SK-N-MC (cell line): ENCODE measurements at regions not wholly inside any gene's neighbourhood (a gene's known extent, or its start where the extent isn't known, plus 50 kb on each side); places are given as distances from the start of the nearest gene placed in this dataset.

Source experiments
- EZH2 ChIP-seq: fragments of 200-600 bp; sonication (generic); IDR thresholded peaks from one replicate; pipeline ENCODE4 v1.6.1; 2017; ENCODE audit warnings: antibody characterized with exemption
- FOXP2 ChIP-seq: optimal IDR thresholded peaks from 2 replicates; pipeline ENCODE3; 2011; ENCODE audit warnings: mild to moderate bottlenecking, moderate library complexity; ENCODE audit not compliant: insufficient read depth; ENCODE audit errors: extremely low read length, control extremely low read depth
- POLR2AphosphoS5 ChIP-seq: IDR thresholded peaks from 2 replicates; pipeline ENCODE4 v1.6.1; 2012; ENCODE audit warnings: mild to moderate bottlenecking, low read depth, low read length, borderline replicate concordance

GRCh38 chr2:121824264-121824663, 68.8 kb downstream of the TSN start:
- TF ChIP-seq FOXP2 (no peak), EZH2 (no peak), POLR2AphosphoS5 (no peak)
